GM23338 (cell line): ENCODE measurements at regions not wholly inside any gene's neighbourhood (a gene's known extent, or its start where the extent isn't known, plus 50 kb on each side); places are given as distances from the start of the nearest gene placed in this dataset.

Experiments
- ATAC-seq: fragments of 200-7000 bp; cut with Tn5 transposase; 3 replicates; pipeline ENCODE4 v1.9.1; 2020
- DNase-seq: peaks from one replicate; pipeline ENCODE4 v3.0.0-alpha.2; 2015; ENCODE audit warnings: low spot score
- H2AFZ ChIP-seq: fragments of 200-600 bp; sonication (generic); 2 replicates; pipeline ENCODE4 v1.8.0; 2016; ENCODE audit warnings: antibody characterized with exemption, mild to moderate bottlenecking, moderate library complexity
- H3F3A ChIP-seq: fragments of 200-600 bp; sonication (generic); replicated peaks from 2 replicates; pipeline ENCODE4 v1.8.0; 2017; ENCODE audit warnings: antibody characterized with exemption, mixed run types, low read depth
- H3K27ac ChIP-seq: fragments of 200-600 bp; sonication (generic); 2 replicates; pipeline ENCODE4 v1.6.1; 2016; ENCODE audit warnings: low read depth
- H3K27me3 ChIP-seq: fragments of 200-600 bp; sonication (generic); 2 replicates; pipeline ENCODE4 v1.8.0; 2016; ENCODE audit warnings: mild to moderate bottlenecking, mixed run types, moderate library complexity; ENCODE audit not compliant: insufficient read depth
- H3K36me3 ChIP-seq: fragments of 200-600 bp; sonication (generic); 2 replicates; pipeline ENCODE4 v1.8.0; 2016; ENCODE audit warnings: mild to moderate bottlenecking; ENCODE audit not compliant: insufficient read depth
- H3K4me1 ChIP-seq: fragments of 200-600 bp; sonication (generic); 2 replicates; pipeline ENCODE4 v1.8.0; 2016; ENCODE audit warnings: mild to moderate bottlenecking, moderate library complexity; ENCODE audit not compliant: insufficient read depth
- H3K4me2 ChIP-seq: fragments of 200-600 bp; sonication (generic); 2 replicates; pipeline ENCODE4 v1.7.1; 2017; ENCODE audit warnings: mixed run types
- H3K4me3 ChIP-seq: fragments of 200-600 bp; sonication (generic); 2 replicates; pipeline ENCODE4 v1.6.1; 2016; ENCODE audit warnings: mixed run types
- H3K79me2 ChIP-seq: fragments of 200-600 bp; sonication (generic); replicated peaks from 2 replicates; pipeline ENCODE4 v1.8.0; 2017; ENCODE audit warnings: mild to moderate bottlenecking; ENCODE audit not compliant: insufficient read depth
- H3K9me2 ChIP-seq: fragments of 200-600 bp; sonication (generic); 2 replicates; pipeline ENCODE4 v1.8.0; 2017; ENCODE audit not compliant: insufficient read depth
- H4K20me1 ChIP-seq: fragments of 200-600 bp; sonication (generic); replicated peaks from 2 replicates; pipeline ENCODE4 v1.8.0; 2017; ENCODE audit warnings: mild to moderate bottlenecking; ENCODE audit not compliant: insufficient read depth
- H3K27ac Mint-ChIP-seq: 2 replicates; pipeline ENCODE4 v1.8.0; 2020; ENCODE audit warnings: inconsistent platforms, mild to moderate bottlenecking, moderate library complexity, mixed read lengths
- H3K27me3 Mint-ChIP-seq: 3 replicates; pipeline ENCODE4 v1.8.0; 2022; ENCODE audit warnings: low read depth, mild to moderate bottlenecking, moderate library complexity, mixed read lengths, inconsistent platforms; ENCODE audit not compliant: insufficient read depth, poor library complexity
- H3K36me3 Mint-ChIP-seq: 3 replicates; pipeline ENCODE4 v1.8.0; 2021; ENCODE audit warnings: low read depth, mild to moderate bottlenecking, inconsistent platforms, moderate library complexity, mixed read lengths
- H3K4me1 Mint-ChIP-seq: 3 replicates; pipeline ENCODE4 v1.8.0; 2020; ENCODE audit warnings: mild to moderate bottlenecking, inconsistent platforms, mixed read lengths
- H3K4me3 Mint-ChIP-seq: 3 replicates; pipeline ENCODE4 v1.8.0; 2021; ENCODE audit warnings: moderate library complexity, mild to moderate bottlenecking, inconsistent platforms, mixed read lengths
- H3K9me3 Mint-ChIP-seq: 3 replicates; pipeline ENCODE4 v1.8.0; 2020; ENCODE audit warnings: moderate library complexity, mild to moderate bottlenecking, inconsistent platforms, mixed read lengths
- CREB1 ChIP-seq: fragments of 250-450 bp; sonication (Bioruptor Pico); IDR thresholded peaks from 2 replicates; pipeline ENCODE4 v1.5.0; 2020; ENCODE audit warnings: low read depth, mild to moderate bottlenecking, moderate library complexity
- EZH2 ChIP-seq: fragments of 200-600 bp; sonication (generic); IDR thresholded peaks from one replicate; pipeline ENCODE4 v1.8.0; 2017; ENCODE audit warnings: antibody characterized with exemption, mild to moderate bottlenecking, low read depth; ENCODE audit not compliant: unreplicated experiment
- EZH2phosphoT487 ChIP-seq: fragments of 200-600 bp; sonication (generic); IDR thresholded peaks from one replicate; pipeline ENCODE4 v1.8.1; 2018; ENCODE audit warnings: antibody characterized with exemption; ENCODE audit not compliant: unreplicated experiment
- JUNB ChIP-seq: IDR thresholded peaks from one replicate; pipeline ENCODE4 v1.6.1; 2016; ENCODE audit warnings: antibody characterized with exemption; ENCODE audit not compliant: unreplicated experiment
- NANOG ChIP-seq: IDR thresholded peaks from 2 replicates; pipeline ENCODE4 v1.6.1; 2016; ENCODE audit warnings: antibody characterized with exemption, borderline replicate concordance
- POLR2AphosphoS5 ChIP-seq: IDR thresholded peaks from 2 replicates; pipeline ENCODE4 v1.6.1; 2016; ENCODE audit warnings: antibody characterized with exemption, low read depth
- REST ChIP-seq: IDR thresholded peaks from one replicate; pipeline ENCODE4 v1.6.1; 2018; ENCODE audit warnings: antibody characterized with exemption; ENCODE audit not compliant: unreplicated experiment
- ZNF114 ChIP-seq: fragments of 250-450 bp; sonication (Bioruptor Pico); IDR thresholded peaks from 2 replicates; pipeline ENCODE4 v1.5.0; 2020; ENCODE audit warnings: mild to moderate bottlenecking, moderate library complexity
- ZNF331 ChIP-seq: fragments of 250-450 bp; sonication (Bioruptor Pico); IDR thresholded peaks from 2 replicates; pipeline ENCODE4 v1.5.0; 2020; ENCODE audit warnings: low read depth, mild to moderate bottlenecking, moderate library complexity
- TF ChIP-seq, protein P1 (sequence below), 2 experiments: fragments of 200-600 bp in 1 of 2; sonication (generic) in 1 of 2; conservative IDR thresholded peaks; 2 replicates each; pipeline versions ENCODE4 v1.5.1 to v1.6.1; 2016 to 2017; ENCODE audit warnings: antibody characterized with exemption in 2 of 2, low read depth in 2 of 2, mild to moderate bottlenecking in 2 of 2, moderate library complexity in 1 of 2
- TF ChIP-seq, protein P2 (sequence below): IDR thresholded peaks from 2 replicates; pipeline ENCODE4 v1.6.1; 2016; ENCODE audit warnings: antibody characterized with exemption

- no peak for TF ChIP-seq EZH2phosphoT487
- TF ChIP-seq, protein P1, sequence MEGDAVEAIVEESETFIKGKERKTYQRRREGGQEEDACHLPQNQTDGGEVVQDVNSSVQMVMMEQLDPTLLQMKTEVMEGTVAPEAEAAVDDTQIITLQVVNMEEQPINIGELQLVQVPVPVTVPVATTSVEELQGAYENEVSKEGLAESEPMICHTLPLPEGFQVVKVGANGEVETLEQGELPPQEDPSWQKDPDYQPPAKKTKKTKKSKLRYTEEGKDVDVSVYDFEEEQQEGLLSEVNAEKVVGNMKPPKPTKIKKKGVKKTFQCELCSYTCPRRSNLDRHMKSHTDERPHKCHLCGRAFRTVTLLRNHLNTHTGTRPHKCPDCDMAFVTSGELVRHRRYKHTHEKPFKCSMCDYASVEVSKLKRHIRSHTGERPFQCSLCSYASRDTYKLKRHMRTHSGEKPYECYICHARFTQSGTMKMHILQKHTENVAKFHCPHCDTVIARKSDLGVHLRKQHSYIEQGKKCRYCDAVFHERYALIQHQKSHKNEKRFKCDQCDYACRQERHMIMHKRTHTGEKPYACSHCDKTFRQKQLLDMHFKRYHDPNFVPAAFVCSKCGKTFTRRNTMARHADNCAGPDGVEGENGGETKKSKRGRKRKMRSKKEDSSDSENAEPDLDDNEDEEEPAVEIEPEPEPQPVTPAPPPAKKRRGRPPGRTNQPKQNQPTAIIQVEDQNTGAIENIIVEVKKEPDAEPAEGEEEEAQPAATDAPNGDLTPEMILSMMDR (conservative IDR thresholded peaks at IDR 0.05; ENCODE audit: low read depth in 2 of 2): no peak
- no peak for TF ChIP-seq EZH2
- no peak for TF ChIP-seq ZNF114 (CRISPR knock-in tag)
- no peak for TF ChIP-seq JUNB
- TF ChIP-seq POLR2AphosphoS5: no peak
- no peak for TF ChIP-seq ZNF331
- no peak for TF ChIP-seq NANOG
- TF ChIP-seq REST: no peak
Observed at GRCh38 chr4:66097218-66097617, 426.9 kb upstream of the EPHA5 start (continued).

DNA sequence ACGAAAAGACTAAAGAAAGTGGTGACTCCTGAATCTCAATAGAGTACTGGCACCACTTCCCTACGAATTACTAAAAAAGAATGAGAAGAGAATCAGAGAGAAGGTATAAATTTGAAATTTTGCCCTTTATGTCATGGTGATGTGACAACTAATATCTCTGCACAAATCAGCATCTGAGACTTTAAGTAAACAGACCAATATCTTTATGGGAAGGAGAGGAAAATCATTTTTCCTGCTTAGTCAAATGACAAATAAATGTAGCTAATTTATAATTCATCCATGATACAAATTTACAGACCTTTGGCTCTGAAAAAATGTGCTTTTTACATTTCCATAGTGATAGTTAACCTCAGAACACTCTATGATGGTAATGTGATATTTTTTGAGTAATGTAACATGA lies 424.8 kb upstream of the EPHA5 start:
- Mint-ChIP-seq H3K36me3 (no peaks in the 10 kb centered on the region), H3K4me3 (no peak overlapping the region), H3K27ac (no peak overlapping the region), H3K9me3 (peaks cover 3% of the 10 kb centered on the region; the same call in 1 of the 3 replicates), H3K27me3 (peaks cover 5% of the 10 kb centered on the region), H3K4me1 (no peaks in the 10 kb centered on the region)
- TF ChIP-seq CREB1 (CRISPR knock-in tag): no peak
- Histone ChIP-seq H3K27ac (no peak overlapping the region), H3K27me3 (no peaks in the 10 kb centered on the region), H3K4me3 (no peak overlapping the region), H3K4me1 (no peaks in the 10 kb centered on the region), H2AFZ (no peak overlapping the region), H4K20me1 (no peaks in the 10 kb centered on the region), H3K79me2 (no peaks in the 10 kb centered on the region), H3K9me2 (0 out of 2 replicates have a peak, but pooled peaks cover 8% of the 10 kb centered on the region), H3K36me3 (no peaks in the 10 kb centered on the region), H3F3A (no peaks in the 10 kb centered on the region), H3K4me2 (no peak overlapping the region)
- DNase-seq (no peak), ATAC-seq (no peak)

DNA sequence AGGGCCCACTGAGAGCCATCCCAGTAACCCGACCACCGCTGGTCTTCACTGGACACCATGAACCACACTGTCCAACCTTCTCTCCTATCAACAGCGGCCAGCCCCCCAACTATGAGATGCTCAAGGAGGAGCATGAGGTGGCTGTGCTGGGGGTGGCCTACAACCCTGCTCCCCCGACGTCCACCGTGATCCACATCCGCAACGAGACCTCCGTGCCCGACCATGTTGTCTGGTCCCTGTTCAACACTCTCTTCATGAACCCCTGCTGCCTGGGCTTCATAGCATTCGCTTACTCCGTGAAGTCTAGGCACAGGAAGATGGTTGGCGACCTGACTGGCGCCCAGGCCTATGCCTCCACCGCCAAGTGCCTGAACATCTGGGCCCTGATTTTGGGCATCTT lies 423.8 kb upstream of the EPHA5 start:
- DNase-seq: no peak
- H2AFZ ChIP-seq: no peak overlapping the region
- ATAC-seq: no peak
- Mint-ChIP-seq H3K9me3 (peaks cover 3% of the 10 kb centered on the region; the same call in 1 of the 3 replicates), H3K4me3 (no peak overlapping the region), H3K36me3 (no peaks in the 10 kb centered on the region), H3K27ac (no peak overlapping the region), H3K4me1 (no peaks in the 10 kb centered on the region), H3K27me3 (peaks cover 5% of the 10 kb centered on the region)
- no peaks in the 10 kb centered on the region for H3K27me3 ChIP-seq
- H4K20me1 ChIP-seq: no peaks in the 10 kb centered on the region
- H3K4me3 ChIP-seq: no peak overlapping the region
- no peaks in the 10 kb centered on the region for H3F3A ChIP-seq
- no peak overlapping the region for H3K4me2 ChIP-seq
- H3K4me1 ChIP-seq: no peaks in the 10 kb centered on the region
- peaks cover 12% of the 10 kb centered on the region; the same call in 1 of the 2 replicates for H3K9me2 ChIP-seq
- H3K27ac ChIP-seq: no peak overlapping the region
- no peaks in the 10 kb centered on the region for H3K36me3 ChIP-seq
- H3K79me2 ChIP-seq: no peaks in the 10 kb centered on the region
- TF ChIP-seq, protein P2, sequence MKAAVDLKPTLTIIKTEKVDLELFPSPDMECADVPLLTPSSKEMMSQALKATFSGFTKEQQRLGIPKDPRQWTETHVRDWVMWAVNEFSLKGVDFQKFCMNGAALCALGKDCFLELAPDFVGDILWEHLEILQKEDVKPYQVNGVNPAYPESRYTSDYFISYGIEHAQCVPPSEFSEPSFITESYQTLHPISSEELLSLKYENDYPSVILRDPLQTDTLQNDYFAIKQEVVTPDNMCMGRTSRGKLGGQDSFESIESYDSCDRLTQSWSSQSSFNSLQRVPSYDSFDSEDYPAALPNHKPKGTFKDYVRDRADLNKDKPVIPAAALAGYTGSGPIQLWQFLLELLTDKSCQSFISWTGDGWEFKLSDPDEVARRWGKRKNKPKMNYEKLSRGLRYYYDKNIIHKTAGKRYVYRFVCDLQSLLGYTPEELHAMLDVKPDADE: no peak
- no peak for TF ChIP-seq EZH2phosphoT487
- TF ChIP-seq ZNF331: no peak
- no peak for TF ChIP-seq ZNF114 (CRISPR knock-in tag)
- TF ChIP-seq CREB1 (CRISPR knock-in tag): no peak
- TF ChIP-seq EZH2: no peak
- no peak for TF ChIP-seq REST
